ENCODE measurements at regions not wholly inside any gene's neighbourhood (a gene's known extent, or its start where the extent isn't known, plus 50 kb on each side); places are given as distances from the start of the nearest gene placed in this dataset.
A peak's percentile ranks its signal among the peaks of the same experiment; 100 is the strongest.

DNA sequence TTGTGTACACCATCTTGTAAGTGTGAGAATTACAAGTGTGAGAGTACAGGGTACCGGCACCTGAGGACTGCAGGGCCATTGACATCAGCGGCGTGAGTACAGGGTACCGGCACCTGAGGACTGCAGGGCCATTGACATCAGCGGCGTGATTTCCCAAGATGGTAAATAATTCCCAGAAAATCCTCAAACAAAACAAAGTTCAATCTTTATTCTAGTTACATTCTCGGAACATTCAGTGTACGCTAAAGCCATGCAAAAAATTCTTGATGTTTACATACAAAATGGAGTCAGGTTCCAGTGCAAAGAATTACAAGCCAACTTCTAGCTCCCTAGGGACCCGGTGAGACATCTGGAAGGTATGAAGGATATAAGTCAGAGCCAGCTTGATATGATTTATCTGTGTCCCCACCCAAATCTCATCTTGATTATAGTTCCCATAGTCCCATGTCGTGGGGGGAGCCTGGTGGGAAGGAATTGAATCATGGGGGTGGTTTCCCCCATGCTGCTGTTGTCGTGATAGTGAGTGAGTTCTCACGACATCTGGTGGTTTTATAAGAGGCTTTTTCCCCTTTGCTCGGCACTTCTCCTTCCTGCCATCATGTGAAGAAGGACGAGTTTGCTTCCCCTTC, 172.7 kb downstream of the TTLL2 start (continued):
- TF ChIP-seq KLF16 (CRISPR knock-in tag; IDR thresholded peaks at IDR 0.05) (0 out of 4 replicates have a peak, but pooled peaks of 1 of the 2 experiments have one; percentile 61), SUZ12 (IDR thresholded peaks at IDR 0.05; ENCODE audit: low read depth, low read length) (no peak), ZNF530 (CRISPR knock-in tag; IDR thresholded peaks at IDR 0.05; ENCODE audit: low read depth) (no peak), GPN1 (CRISPR knock-in tag; IDR thresholded peaks at IDR 0.05; ENCODE audit: borderline replicate concordance) (no peak), ZFP82 (CRISPR knock-in tag; IDR thresholded peaks at IDR 0.05; ENCODE audit: borderline replicate concordance) (no peak), ZNF747 (CRISPR knock-in tag; IDR thresholded peaks at IDR 0.05; ENCODE audit: borderline replicate concordance) (0 out of 2 replicates have a peak, but pooled peaks have one; percentile 25), RORA (CRISPR knock-in tag; IDR thresholded peaks at IDR 0.05) (no peak), MIER3 (CRISPR knock-in tag; IDR thresholded peaks at IDR 0.05; ENCODE audit: borderline replicate concordance) (0 out of 2 replicates have a peak, but pooled peaks have one; percentile 34), TGIF2 (CRISPR knock-in tag; IDR thresholded peaks at IDR 0.05) (no peak), RBFOX2 (IDR thresholded peaks at IDR 0.05; ENCODE audit: low read depth, low read length) (no peak), PRPF4 (IDR thresholded peaks at IDR 0.05; ENCODE audit: low read depth, low read length, poor library complexity, severe bottlenecking) (no peak), ZNF75D (CRISPR knock-in tag; IDR thresholded peaks at IDR 0.05; ENCODE audit: borderline replicate concordance) (no peak), ZNF772 (CRISPR knock-in tag; IDR thresholded peaks at IDR 0.05) (no peak), ZNF883 (CRISPR knock-in tag; IDR thresholded peaks at IDR 0.05; ENCODE audit: not compliant biosample characterization) (no peak), ZNF234 (CRISPR knock-in tag; conservative IDR thresholded peaks at IDR 0.05) (no peak), BRD4 (CRISPR knock-in tag; IDR thresholded peaks at IDR 0.05) (no peak), PLRG1 (conservative IDR thresholded peaks at IDR 0.05) (no peak), ZNF678 (CRISPR knock-in tag; IDR thresholded peaks at IDR 0.05) (no peak), TOPORS (CRISPR knock-in tag; IDR thresholded peaks at IDR 0.05) (peak; percentile 69), RARA (CRISPR knock-in tag; IDR thresholded peaks at IDR 0.05) (peak; percentile 81), ZNF292 (CRISPR knock-in tag; IDR thresholded peaks at IDR 0.05; ENCODE audit: borderline replicate concordance, low read depth) (peak; percentile 56; the same call in 1 of the 2 replicates)
- TF ChIP-seq, protein P1, sequence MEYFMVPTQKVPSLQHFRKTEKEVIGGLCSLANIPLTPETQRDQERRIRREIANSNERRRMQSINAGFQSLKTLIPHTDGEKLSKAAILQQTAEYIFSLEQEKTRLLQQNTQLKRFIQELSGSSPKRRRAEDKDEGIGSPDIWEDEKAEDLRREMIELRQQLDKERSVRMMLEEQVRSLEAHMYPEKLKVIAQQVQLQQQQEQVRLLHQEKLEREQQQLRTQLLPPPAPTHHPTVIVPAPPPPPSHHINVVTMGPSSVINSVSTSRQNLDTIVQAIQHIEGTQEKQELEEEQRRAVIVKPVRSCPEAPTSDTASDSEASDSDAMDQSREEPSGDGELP (IDR thresholded peaks at IDR 0.05; ENCODE audit: borderline replicate concordance, low read depth): peak; percentile 30; the same call in 1 of the 2 replicates
- TF ChIP-seq, protein P2, sequence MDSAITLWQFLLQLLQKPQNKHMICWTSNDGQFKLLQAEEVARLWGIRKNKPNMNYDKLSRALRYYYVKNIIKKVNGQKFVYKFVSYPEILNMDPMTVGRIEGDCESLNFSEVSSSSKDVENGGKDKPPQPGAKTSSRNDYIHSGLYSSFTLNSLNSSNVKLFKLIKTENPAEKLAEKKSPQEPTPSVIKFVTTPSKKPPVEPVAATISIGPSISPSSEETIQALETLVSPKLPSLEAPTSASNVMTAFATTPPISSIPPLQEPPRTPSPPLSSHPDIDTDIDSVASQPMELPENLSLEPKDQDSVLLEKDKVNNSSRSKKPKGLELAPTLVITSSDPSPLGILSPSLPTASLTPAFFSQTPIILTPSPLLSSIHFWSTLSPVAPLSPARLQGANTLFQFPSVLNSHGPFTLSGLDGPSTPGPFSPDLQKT (CRISPR knock-in tag; IDR thresholded peaks at IDR 0.05; ENCODE audit: borderline replicate concordance): no peak
- TF ChIP-seq, protein P3, sequence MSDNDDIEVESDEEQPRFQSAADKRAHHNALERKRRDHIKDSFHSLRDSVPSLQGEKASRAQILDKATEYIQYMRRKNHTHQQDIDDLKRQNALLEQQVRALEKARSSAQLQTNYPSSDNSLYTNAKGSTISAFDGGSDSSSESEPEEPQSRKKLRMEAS (IDR thresholded peaks at IDR 0.05): 0 out of 2 replicates have a peak, but pooled peaks have one; percentile 6
- TF ChIP-seq, protein P4, sequence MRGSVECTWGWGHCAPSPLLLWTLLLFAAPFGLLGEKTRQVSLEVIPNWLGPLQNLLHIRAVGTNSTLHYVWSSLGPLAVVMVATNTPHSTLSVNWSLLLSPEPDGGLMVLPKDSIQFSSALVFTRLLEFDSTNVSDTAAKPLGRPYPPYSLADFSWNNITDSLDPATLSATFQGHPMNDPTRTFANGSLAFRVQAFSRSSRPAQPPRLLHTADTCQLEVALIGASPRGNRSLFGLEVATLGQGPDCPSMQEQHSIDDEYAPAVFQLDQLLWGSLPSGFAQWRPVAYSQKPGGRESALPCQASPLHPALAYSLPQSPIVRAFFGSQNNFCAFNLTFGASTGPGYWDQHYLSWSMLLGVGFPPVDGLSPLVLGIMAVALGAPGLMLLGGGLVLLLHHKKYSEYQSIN (CRISPR knock-in tag; IDR thresholded peaks at IDR 0.05; ENCODE audit: borderline replicate concordance): no peak
- TF ChIP-seq, protein P5, sequence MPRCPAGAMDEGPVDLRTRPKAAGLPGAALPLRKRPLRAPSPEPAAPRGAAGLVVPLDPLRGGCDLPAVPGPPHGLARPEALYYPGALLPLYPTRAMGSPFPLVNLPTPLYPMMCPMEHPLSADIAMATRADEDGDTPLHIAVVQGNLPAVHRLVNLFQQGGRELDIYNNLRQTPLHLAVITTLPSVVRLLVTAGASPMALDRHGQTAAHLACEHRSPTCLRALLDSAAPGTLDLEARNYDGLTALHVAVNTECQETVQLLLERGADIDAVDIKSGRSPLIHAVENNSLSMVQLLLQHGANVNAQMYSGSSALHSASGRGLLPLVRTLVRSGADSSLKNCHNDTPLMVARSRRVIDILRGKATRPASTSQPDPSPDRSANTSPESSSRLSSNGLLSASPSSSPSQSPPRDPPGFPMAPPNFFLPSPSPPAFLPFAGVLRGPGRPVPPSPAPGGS (CRISPR knock-in tag; IDR thresholded peaks at IDR 0.05): no peak
